GM12875 (cell line): ENCODE measurements at regions not wholly inside any gene's neighbourhood (a gene's known extent, or its start where the extent isn't known, plus 50 kb on each side); places are given as distances from the start of the nearest gene placed in this dataset.
"Not testable (repeated sequence)": the region's sequence is repeated elsewhere in the genome, so short reads cannot be mapped to it uniquely, and the experiment has no call there.

ENCODE experiments used
- H3K4me3 ChIP-seq: one replicate; pipeline ENCODE4 v1.5.1; 2011; ENCODE audit warnings: low read depth, low read length, control low read depth
- TF ChIP-seq, protein P1 (sequence below): IDR thresholded peaks from 2 replicates; pipeline ENCODE4 v1.5.1; 2011; ENCODE audit warnings: low read depth, mild to moderate bottlenecking, control low read depth, inconsistent platforms, low read length, moderate library complexity, borderline replicate concordance; ENCODE audit not compliant: insufficient read depth

DNA sequence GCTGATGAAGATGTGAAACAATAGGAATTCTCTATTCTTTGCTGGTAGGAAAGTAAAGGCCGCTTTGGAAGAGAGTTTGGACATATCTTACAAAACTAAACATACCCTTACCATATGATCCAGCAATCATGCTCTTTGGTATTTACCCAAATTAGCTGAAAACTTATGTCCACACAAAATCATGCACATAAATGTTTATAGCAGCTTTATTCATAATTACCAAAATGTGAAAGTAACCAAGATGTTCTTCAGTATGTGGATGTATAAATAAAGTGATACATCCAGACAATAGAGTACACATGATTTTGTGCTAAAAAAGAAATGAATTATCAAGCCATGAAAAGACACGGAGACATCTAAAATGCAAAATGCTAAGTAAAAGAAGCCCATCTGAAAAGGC is 98.7 kb upstream of the SLC35F3 start:
- TF ChIP-seq, protein P1, sequence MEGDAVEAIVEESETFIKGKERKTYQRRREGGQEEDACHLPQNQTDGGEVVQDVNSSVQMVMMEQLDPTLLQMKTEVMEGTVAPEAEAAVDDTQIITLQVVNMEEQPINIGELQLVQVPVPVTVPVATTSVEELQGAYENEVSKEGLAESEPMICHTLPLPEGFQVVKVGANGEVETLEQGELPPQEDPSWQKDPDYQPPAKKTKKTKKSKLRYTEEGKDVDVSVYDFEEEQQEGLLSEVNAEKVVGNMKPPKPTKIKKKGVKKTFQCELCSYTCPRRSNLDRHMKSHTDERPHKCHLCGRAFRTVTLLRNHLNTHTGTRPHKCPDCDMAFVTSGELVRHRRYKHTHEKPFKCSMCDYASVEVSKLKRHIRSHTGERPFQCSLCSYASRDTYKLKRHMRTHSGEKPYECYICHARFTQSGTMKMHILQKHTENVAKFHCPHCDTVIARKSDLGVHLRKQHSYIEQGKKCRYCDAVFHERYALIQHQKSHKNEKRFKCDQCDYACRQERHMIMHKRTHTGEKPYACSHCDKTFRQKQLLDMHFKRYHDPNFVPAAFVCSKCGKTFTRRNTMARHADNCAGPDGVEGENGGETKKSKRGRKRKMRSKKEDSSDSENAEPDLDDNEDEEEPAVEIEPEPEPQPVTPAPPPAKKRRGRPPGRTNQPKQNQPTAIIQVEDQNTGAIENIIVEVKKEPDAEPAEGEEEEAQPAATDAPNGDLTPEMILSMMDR, result no peak

DNA sequence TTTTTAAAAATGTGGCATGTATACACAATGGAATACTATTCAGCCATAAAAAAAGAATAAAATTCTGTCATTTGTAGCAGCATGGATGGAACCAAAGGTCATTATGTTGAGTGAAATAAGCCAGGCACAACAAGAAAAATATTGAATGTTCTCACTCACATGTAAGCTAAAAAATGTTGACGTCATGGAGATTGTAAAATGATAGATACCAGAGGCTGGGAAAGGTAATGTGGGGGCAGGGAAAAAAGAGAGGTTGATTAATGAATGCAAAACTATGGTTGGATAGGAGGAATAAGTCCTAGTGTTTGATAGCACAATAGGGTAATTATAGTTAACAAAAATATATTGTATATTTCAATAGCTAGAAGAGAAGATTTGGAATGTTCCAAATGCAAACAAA is 89.1 kb upstream of the SLC35F3 start:
- no peak overlapping the region for H3K4me3 ChIP-seq
- TF ChIP-seq, protein P1, result no peak

More for the DNA sequence above, 98.7 kb upstream of the SLC35F3 start:
- no peak overlapping the region for H3K4me3 ChIP-seq

DNA sequence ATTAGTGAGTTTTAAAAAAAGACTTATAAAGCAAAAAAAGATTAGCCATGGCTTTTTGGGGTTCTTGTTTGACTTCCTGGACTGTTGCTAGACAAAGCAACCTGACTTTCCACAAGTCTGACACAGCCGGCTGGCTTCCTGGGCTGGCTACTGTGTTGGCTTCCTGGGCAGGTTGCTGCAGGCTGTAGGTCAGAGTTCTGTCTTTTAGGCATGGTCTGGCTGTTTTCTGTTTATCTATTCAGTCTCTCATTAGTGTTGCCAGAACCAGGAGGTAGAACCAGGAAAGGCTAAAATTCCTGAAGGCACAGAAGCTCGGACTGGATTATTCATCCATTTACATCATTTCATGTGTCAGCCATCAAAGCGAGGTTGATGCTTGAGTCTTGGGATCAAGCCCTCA is 88.6 kb upstream of the SLC35F3 start:
- TF ChIP-seq, protein P1, result no peak
- H3K4me3 ChIP-seq, result no peak overlapping the region

DNA sequence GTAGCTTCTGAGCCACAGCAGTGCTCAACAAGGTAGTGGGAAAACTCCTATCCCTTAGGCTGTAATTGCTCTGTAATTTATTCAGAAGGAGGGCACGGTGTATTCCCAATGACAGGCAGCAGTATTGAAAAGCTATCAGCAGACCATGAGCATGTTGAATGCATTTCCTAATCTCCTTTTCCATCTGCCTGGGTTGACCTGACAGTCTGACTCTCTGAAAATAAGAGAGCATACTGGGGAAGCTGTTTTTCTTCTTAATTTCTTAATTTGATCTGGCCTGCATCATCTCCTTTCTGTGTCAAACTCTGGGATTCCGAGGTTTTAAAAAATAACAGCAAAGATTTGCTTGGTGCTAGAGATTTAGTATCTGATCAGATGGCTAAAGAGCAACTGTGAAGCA is 88.1 kb upstream of the SLC35F3 start:
- H3K4me3 ChIP-seq, result no peak overlapping the region
- TF ChIP-seq, protein P1, result no peak

DNA sequence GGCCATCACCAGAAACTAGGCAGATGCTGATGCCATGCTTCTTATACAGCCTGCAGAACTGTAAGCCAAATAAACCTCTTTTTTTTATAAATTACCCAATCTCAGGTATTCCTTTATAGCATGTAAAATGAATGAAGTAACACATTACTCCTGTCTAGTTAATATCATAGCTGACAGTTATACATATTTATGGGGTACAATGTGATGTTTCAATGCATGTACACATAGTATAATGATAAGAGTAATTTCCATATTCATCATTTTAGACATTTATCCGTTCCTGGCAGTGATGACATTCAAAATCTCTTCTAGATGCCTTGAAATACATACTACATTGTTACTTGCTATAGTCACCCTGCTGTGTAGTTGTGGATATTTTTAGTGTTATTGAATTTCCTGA is 85.4 kb upstream of the SLC35F3 start:
- H3K4me3 ChIP-seq, result no peak overlapping the region
- TF ChIP-seq, protein P1, result no peak

DNA sequence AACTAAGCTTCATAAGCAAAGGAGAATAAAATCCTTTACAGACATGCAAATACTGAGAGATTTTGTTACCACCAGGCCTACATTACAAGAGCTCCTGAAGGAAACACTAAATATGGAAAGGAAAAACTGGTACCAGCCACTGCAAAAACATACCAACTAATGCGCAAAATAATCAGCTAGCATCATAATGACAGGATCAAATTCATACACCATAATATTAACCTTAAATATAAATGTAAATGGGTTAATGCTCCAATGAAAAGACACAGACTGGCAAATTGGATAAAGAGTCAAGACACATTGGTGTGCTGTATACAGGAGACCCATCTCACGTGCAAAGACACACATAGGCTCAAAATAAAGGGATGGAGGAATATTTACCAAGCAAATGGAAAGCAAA is 80.3 kb upstream of the SLC35F3 start:
- not testable (repeated sequence) for H3K4me3 ChIP-seq

DNA sequence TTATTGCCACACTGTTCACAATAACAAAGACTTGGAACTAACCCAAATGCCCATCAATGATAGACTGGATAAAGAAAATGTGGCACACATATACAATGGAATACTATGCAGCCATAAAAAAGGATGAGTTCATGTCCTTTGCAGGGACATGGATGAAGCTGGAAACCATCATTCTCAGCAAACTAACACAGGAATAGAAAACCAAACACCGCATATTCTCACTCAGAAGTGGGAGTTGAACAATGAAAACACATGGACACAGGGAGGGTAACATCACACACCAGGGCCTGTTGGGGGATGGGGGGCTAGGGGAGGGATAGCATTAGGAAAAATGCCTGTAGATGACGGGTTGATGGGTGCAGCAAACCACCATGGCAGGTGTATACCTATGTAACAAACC is 76.5 kb upstream of the SLC35F3 start:
- not testable (repeated sequence) for H3K4me3 ChIP-seq

DNA sequence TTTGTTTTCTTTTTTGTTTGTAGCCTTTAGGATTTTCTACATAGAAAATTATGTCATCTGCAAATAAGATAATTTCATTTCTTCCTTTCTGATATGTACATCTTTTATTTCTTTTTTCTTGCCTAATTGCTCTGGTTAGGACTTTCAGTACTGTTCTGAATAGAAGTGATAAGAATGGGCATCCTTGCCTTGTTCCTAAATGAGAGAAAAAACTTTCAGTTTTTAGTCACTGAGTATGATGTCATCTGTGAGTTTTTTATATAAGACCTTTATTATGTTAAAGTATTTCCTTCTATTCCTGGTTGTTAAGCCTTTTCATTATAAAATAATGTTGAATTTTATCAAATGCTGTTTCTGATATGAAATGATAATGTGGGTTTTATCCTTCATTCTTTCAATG is 76.0 kb upstream of the SLC35F3 start:
- TF ChIP-seq, protein P1, result no peak
- H3K4me3 ChIP-seq, result no peak overlapping the region
